Panc1 (cell line): ENCODE measurements at regions not wholly inside any gene's neighbourhood (a gene's known extent, or its start where the extent isn't known, plus 50 kb on each side); places are given as distances from the start of the nearest gene placed in this dataset.

Source experiments
- CTCF ChIP-seq: fragments of 450-650 bp; IDR thresholded peaks from 2 replicates; pipeline ENCODE4 v1.5.1; 2017; ENCODE audit warnings: mild to moderate bottlenecking
- SIN3A ChIP-seq: IDR thresholded peaks from 2 replicates; pipeline ENCODE4 v1.6.1; 2012; ENCODE audit warnings: low read depth, mild to moderate bottlenecking, low read length, moderate library complexity, borderline replicate concordance; ENCODE audit not compliant: insufficient read depth
- TCF7L2 ChIP-seq: IDR thresholded peaks from 2 replicates; pipeline ENCODE4 v1.6.1; 2011; ENCODE audit warnings: mild to moderate bottlenecking, low read depth, low read length, inconsistent platforms

- no peak for TF ChIP-seq CTCF
- TF ChIP-seq SIN3A, result no peak
- no peak for TF ChIP-seq TCF7L2
These were observed 177.1 kb upstream of the HDAC4 start for GRCh38 chr2:239577935-239578334.
